ENCODE measurements at regions not wholly inside any gene's neighbourhood (a gene's known extent, or its start where the extent isn't known, plus 50 kb on each side); places are given as distances from the start of the nearest gene placed in this dataset.
A peak's percentile ranks its signal among the peaks of the same experiment; 100 is the strongest.

- Histone ChIP-seq H3K79me2 (ENCODE audit: control insufficient read depth, insufficient read depth, low read length) (no peaks in the 10 kb centered on the region), H3K36me3 (ENCODE audit: control insufficient read depth in 2 of 2, extremely low read depth in 1 of 2, insufficient read depth in 2 of 2, low read length in 2 of 2) (no peaks in the 10 kb centered on the region), H3K9ac (replicated peaks; ENCODE audit: extremely low read depth, insufficient read depth, low read length) (no peak overlapping the region), H3K4me2 (ENCODE audit: insufficient read depth, low read length) (no peak overlapping the region), H4K20me1 (replicated peaks; ENCODE audit: control insufficient read depth, extremely low read depth, insufficient read depth, low read length) (no peaks in the 10 kb centered on the region), H3K4me1 (ENCODE audit: control insufficient read depth, extremely low read depth, insufficient read depth, low read length) (peaks cover 7% of the 10 kb centered on the region), H3K27me3 (ENCODE audit: control insufficient read depth in 2 of 2, insufficient read depth in 2 of 2, low read length in 2 of 2) (no peaks in the 10 kb centered on the region), H2AFZ (ENCODE audit: low read depth, low read length) (peak overlapping the region; percentile 87), H3K27ac (ENCODE audit: insufficient read depth, low read depth, low read length) (no peak overlapping the region), H3K9me3 (replicated peaks; ENCODE audit: control insufficient read depth, insufficient read depth, low read length) (no peaks in the 10 kb centered on the region), H3K4me3 (replicated peaks in 1 of 3; ENCODE audit: insufficient read depth in 1 of 3, low read depth in 1 of 3, low read length in 3 of 3) (no peak overlapping the region), H3K9me1 (replicated peaks; ENCODE audit: control insufficient read depth, extremely low read depth, insufficient read depth, low read length) (no peaks in the 10 kb centered on the region)
- TF ChIP-seq FOS (IDR thresholded peaks at IDR 0.05; ENCODE audit: borderline replicate concordance, insufficient read depth, low read length) (no peak), POLR2AphosphoS5 (IDR thresholded peaks at IDR 0.05; ENCODE audit: insufficient read depth, low read depth, low read length) (no peak), JUN (IDR thresholded peaks at IDR 0.05; ENCODE audit: borderline replicate concordance, insufficient read depth, insufficient read length, low read depth) (no peak), GATA2 (IDR thresholded peaks at IDR 0.05; ENCODE audit: insufficient read depth, insufficient read length, low read depth, low read length) (no peak), EZH2 (IDR thresholded peaks at IDR 0.05; ENCODE audit: borderline replicate concordance, low read depth, low read length, severe bottlenecking) (no peak), MYC (IDR thresholded peaks at IDR 0.05; ENCODE audit: low read depth, low read length) (no peak), POLR2A (IDR thresholded peaks at IDR 0.05; ENCODE audit: low read depth, low read length) (no peak), MAX (IDR thresholded peaks at IDR 0.05; ENCODE audit: insufficient read depth, insufficient read length) (no peak), CTCF (IDR thresholded peaks at IDR 0.05; ENCODE audit: extremely low read depth in 1 of 2, insufficient read depth in 1 of 2, low read depth in 1 of 2, low read length in 2 of 2) (no peak)
- no TSS peak for BruUV-seq (replicated peaks)
- dilution Hi-C loops (cut with MboI; ENCODE audit: extremely low pct_ligation_motif_present, low sequenced_read_pairs): no loop called here
- DNase-seq (ENCODE audit: low read depth, low spot score) (no peak), FAIRE-seq (no peak)
- intact Hi-C loops (cut with micrococcal nuclease): no loop called here
- ChIA-PET POLR2A (no interaction called here), CTCF (interaction anchor here (1.3 to 1.5 kb wide), 3 partner anchors 15 to 126 kb away, joined by 3 to 4 read pairs (median 3); partner anchors contain the start of gene HS1BP3)
Observed at GRCh38 chr2:20525041-20526035, 78.5 kb downstream of the RHOB start.

Data from endothelial cell of umbilical vein (primary cell).